Esophagus squamous epithelium (tissue), 5 donors: ENCODE measurements at regions not wholly inside any gene's neighbourhood (a gene's known extent, or its start where the extent isn't known, plus 50 kb on each side); places are given as distances from the start of the nearest gene placed in this dataset.

Experiments used
- DNase-seq: peaks from one replicate; lab custom pipeline; 2025; lab: John Stamatoyannopoulos, UW
- H3K27ac ChIP-seq, 4 donors: fragments of 200-600 bp; sonication (generic); one replicate each; pipeline ENCODE4 v1.5.1; 2016 to 2019; ENCODE audit warnings: mild to moderate bottlenecking in 1 of 4
- H3K27me3 ChIP-seq, 4 donors: fragments of 200-600 bp; sonication (generic); 1 replicate in 3 of 4; 2 replicates in 1 of 4; pipeline versions ENCODE4 v1.5.1 to v1.6.0; 2017 to 2021; ENCODE audit warnings: antibody characterized with exemption in 1 of 4
- H3K36me3 ChIP-seq, 3 donors: fragments of 200-600 bp; sonication (generic); one replicate each; pipeline ENCODE4 v1.5.1; 2016 to 2019
- H3K4me1 ChIP-seq, 3 donors: fragments of 200-600 bp; sonication (generic); one replicate each; pipeline ENCODE4 v1.5.1; 2017 to 2019
- H3K4me3 ChIP-seq, 4 donors: fragments of 200-600 bp; sonication (generic); 1 replicate in 3 of 4; 2 replicates in 1 of 4; pipeline ENCODE4 v1.5.1; 2016 to 2019; ENCODE audit warnings: mild to moderate bottlenecking in 2 of 4, moderate library complexity in 1 of 4
- H3K9me3 ChIP-seq, 3 donors: fragments of 200-600 bp; sonication (generic); one replicate each; pipeline ENCODE4 v1.5.1; 2016 to 2019
- POLR2A ChIP-seq, 4 donors: fragments of 450-650 bp; IDR thresholded peaks; one replicate each; pipeline ENCODE4 v1.6.1; 2017; ENCODE audit warnings: antibody characterized with exemption in 4 of 4, mild to moderate bottlenecking in 4 of 4, moderate library complexity in 3 of 4
- WGBS, 2 donors: methylation state at CpG; one replicate each; pipeline ENCODE4 v1.1.5; 2018; 5-methylcytosine and 5-hydroxymethylcytosine counted together
- intact Hi-C: fragments of 100-400 bp; cut with DNase I; formaldehyde crosslinking; loops from one replicate; pipeline ENCODE4 v1.15.0; 2022
- TF ChIP-seq, protein P1 (sequence below), 6 experiments: fragments of 450-650 bp in 4 of 6; fragments of 200-600 bp in 2 of 6; sonication (generic) in 2 of 6; IDR thresholded peaks; one replicate each; pipeline ENCODE4 v1.5.1; 2016 to 2019; ENCODE audit warnings: antibody characterized with exemption in 6 of 6, mild to moderate bottlenecking in 4 of 6, moderate library complexity in 4 of 6
- donor health status: DM: yes; HTN: yes; CAD: no.

- WGBS, 2 donors = 61 to 75% methylated on average over 2 of the region's 2 CpGs
- Histone ChIP-seq H3K36me3 (no peaks in the 10 kb centered on the region), H3K9me3 (no peaks in the 10 kb centered on the region), H3K4me3 (no peak overlapping the region), H3K27ac (no peak overlapping the region), H3K27me3 (peaks cover 0 to 7% (median 0%) of the 10 kb centered on the region in 4 donors), H3K4me1 (no peaks in the 10 kb centered on the region)
- intact Hi-C loops = no loop called here
- no peak for TF ChIP-seq POLR2A (IDR thresholded peaks at IDR 0.05)
- TF ChIP-seq, protein P1, sequence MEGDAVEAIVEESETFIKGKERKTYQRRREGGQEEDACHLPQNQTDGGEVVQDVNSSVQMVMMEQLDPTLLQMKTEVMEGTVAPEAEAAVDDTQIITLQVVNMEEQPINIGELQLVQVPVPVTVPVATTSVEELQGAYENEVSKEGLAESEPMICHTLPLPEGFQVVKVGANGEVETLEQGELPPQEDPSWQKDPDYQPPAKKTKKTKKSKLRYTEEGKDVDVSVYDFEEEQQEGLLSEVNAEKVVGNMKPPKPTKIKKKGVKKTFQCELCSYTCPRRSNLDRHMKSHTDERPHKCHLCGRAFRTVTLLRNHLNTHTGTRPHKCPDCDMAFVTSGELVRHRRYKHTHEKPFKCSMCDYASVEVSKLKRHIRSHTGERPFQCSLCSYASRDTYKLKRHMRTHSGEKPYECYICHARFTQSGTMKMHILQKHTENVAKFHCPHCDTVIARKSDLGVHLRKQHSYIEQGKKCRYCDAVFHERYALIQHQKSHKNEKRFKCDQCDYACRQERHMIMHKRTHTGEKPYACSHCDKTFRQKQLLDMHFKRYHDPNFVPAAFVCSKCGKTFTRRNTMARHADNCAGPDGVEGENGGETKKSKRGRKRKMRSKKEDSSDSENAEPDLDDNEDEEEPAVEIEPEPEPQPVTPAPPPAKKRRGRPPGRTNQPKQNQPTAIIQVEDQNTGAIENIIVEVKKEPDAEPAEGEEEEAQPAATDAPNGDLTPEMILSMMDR (IDR thresholded peaks at IDR 0.05) = no peak
- no peak for DNase-seq
Observed at GRCh38 chr18:60062396-60062795, 162.6 kb downstream of the PMAIP1 start.

GRCh38 chr18:60060578-60060977 is 160.8 kb downstream of the PMAIP1 start:
- no peak for TF ChIP-seq POLR2A (IDR thresholded peaks at IDR 0.05)
- TF ChIP-seq, protein P1 (IDR thresholded peaks at IDR 0.05) = no peak
- DNase-seq = no peak
- Histone ChIP-seq H3K27me3 (peaks cover 0 to 7% (median 0%) of the 10 kb centered on the region in 4 donors), H3K27ac (no peak overlapping the region), H3K9me3 (no peaks in the 10 kb centered on the region), H3K4me3 (no peak overlapping the region), H3K36me3 (no peaks in the 10 kb centered on the region), H3K4me1 (no peaks in the 10 kb centered on the region)
- WGBS, 2 donors = 27 to 67% methylated on average over 2 to 3 of the region's 3 CpGs
- intact Hi-C loops = no loop called here

- TF ChIP-seq POLR2A (IDR thresholded peaks at IDR 0.05) = no peak
- TF ChIP-seq, protein P1 (IDR thresholded peaks at IDR 0.05) = no peak
- DNase-seq = no peak
- H3K27me3 ChIP-seq = peaks cover 0 to 7% (median 0%) of the 10 kb centered on the region in 4 donors
- 28 to 41% methylated on average over 1 of the region's 1 CpG for WGBS, 2 donors
- no peaks in the 10 kb centered on the region for H3K4me1 ChIP-seq
- no peak overlapping the region for H3K27ac ChIP-seq
- no peaks in the 10 kb centered on the region for H3K9me3 ChIP-seq
- no peaks in the 10 kb centered on the region for H3K36me3 ChIP-seq
- H3K4me3 ChIP-seq = no peak overlapping the region
- intact Hi-C loops = no loop called here
Observed at GRCh38 chr18:60060026-60060425, 160.2 kb downstream of the PMAIP1 start.

DNA sequence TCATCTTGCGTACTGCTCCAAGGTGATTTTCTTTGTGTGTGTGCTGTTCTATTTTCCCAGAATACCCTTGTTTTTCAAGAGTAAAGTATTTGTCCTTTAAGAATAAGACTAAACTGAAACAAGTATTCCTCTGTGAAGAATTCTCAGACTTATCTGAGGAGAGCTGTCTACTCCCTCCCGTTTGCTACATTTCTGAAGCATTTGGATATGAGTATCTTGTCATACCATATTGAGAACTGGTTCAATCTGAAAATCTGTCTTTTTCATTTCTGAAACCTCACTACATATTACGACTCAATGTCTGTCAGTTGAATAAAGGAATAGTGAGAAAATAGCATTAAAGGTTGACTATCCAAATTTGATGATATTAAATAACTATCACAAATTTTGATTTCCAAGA is 159.4 kb downstream of the PMAIP1 start:
- no peaks in the 10 kb centered on the region for H3K4me1 ChIP-seq
- DNase-seq = no peak
- intact Hi-C loops = no loop called here
- WGBS, 2 donors = 62 to 92% methylated on average over 3 of the region's 3 CpGs
- H3K27ac ChIP-seq = no peak overlapping the region
- TF ChIP-seq, protein P1 (IDR thresholded peaks at IDR 0.05) = no peak
- TF ChIP-seq POLR2A (IDR thresholded peaks at IDR 0.05) = no peak
- peaks cover 0 to 7% (median 0%) of the 10 kb centered on the region in 4 donors for H3K27me3 ChIP-seq
- no peak overlapping the region for H3K4me3 ChIP-seq
- no peaks in the 10 kb centered on the region for H3K9me3 ChIP-seq
- H3K36me3 ChIP-seq = no peaks in the 10 kb centered on the region

GRCh38 chr18:60053747-60054304 is 154.0 kb downstream of the PMAIP1 start:
- DNase-seq = no peak
- Histone ChIP-seq H3K4me1 (no peaks in the 10 kb centered on the region), H3K4me3 (no peak overlapping the region), H3K27me3 (no peaks in the 10 kb centered on the region), H3K27ac (no peak overlapping the region), H3K9me3 (no peaks in the 10 kb centered on the region), H3K36me3 (no peaks in the 10 kb centered on the region)
- WGBS, 2 donors = 51 to 58% methylated on average over 8 of the region's 8 CpGs
- TF ChIP-seq POLR2A (IDR thresholded peaks at IDR 0.05) = no peak
- TF ChIP-seq, protein P1 (IDR thresholded peaks at IDR 0.05) = no peak
- intact Hi-C loops = no loop called here
